ENCODE measurements at regions not wholly inside any gene's neighbourhood (a gene's known extent, or its start where the extent isn't known, plus 50 kb on each side); places are given as distances from the start of the nearest gene placed in this dataset.

- H3K4me1 Mint-ChIP-seq: no peaks in the 10 kb centered on the region
- no peaks in the 10 kb centered on the region for H3K79me2 ChIP-seq (ENCODE audit: insufficient read depth, low read length)
These were observed 586.8 kb upstream of the MAP3K7 start for GRCh38 chr6:91173651-91174050.

GRCh38 chr6:91173186-91173585 is 586.3 kb upstream of the MAP3K7 start:
- no peaks in the 10 kb centered on the region for H4K20me1 ChIP-seq (ENCODE audit: insufficient read depth, low read length)
- no peak overlapping the region for H3K9ac ChIP-seq (ENCODE audit: insufficient read depth, low read length, poor library complexity, severe bottlenecking)
- no peak overlapping the region for H3K4me3 ChIP-seq (replicated peaks in 1 of 3; ENCODE audit: low read depth in 2 of 3, low read length in 3 of 3)
- Mint-ChIP-seq H3K4me1 (no peaks in the 10 kb centered on the region), H3K4me3 (no peak overlapping the region), H3K27me3 (ENCODE audit: low read depth in 3 of 3) (peaks cover 0 to 2% (median 0%) of the 10 kb centered on the region in 3 donors), H3K27ac (no peak overlapping the region), H3K36me3 (no peaks in the 10 kb centered on the region), H3K9me3 (no peaks in the 10 kb centered on the region)
- intact Hi-C loops (cut with micrococcal nuclease): no loop called here
- no peak overlapping the region for H3K27ac ChIP-seq (ENCODE audit: low read depth in 1 of 2, low read length in 2 of 2)
- H3K9me3 ChIP-seq (replicated peaks in 1 of 2; ENCODE audit: control insufficient read depth in 1 of 2, insufficient read depth in 1 of 2, low read length in 2 of 2): no peaks in the 10 kb centered on the region
- H3K4me2 ChIP-seq (replicated peaks; ENCODE audit: extremely low read depth, low read length, poor library complexity, severe bottlenecking): no peak overlapping the region
- H3K27me3 ChIP-seq (ENCODE audit: control insufficient read depth in 2 of 2, insufficient read depth in 2 of 2, low read length in 2 of 2): no peaks in the 10 kb centered on the region
- no peak overlapping the region for H2AFZ ChIP-seq (ENCODE audit: insufficient read depth, low read depth, low read length, poor library complexity, severe bottlenecking)
- WGBS (ENCODE audit: insufficient coverage): 100% methylated on average over 1 of the region's 3 CpGs
- no peak for TF ChIP-seq CTCF (IDR thresholded peaks at IDR 0.05)
- no peak for DNase-seq
- H3K4me1 ChIP-seq (ENCODE audit: control insufficient read depth in 1 of 2, insufficient read depth in 2 of 2, low read length in 2 of 2): no peaks in the 10 kb centered on the region
- no peaks in the 10 kb centered on the region for H3K79me2 ChIP-seq (ENCODE audit: insufficient read depth, low read length)
- no peaks in the 10 kb centered on the region for H3K36me3 ChIP-seq (replicated peaks in 1 of 2; ENCODE audit: control insufficient read depth in 1 of 2, insufficient read depth in 2 of 2, low read length in 2 of 2)

More at GRCh38 chr6:91173651-91174050, 586.8 kb upstream of the MAP3K7 start:
- Histone ChIP-seq H2AFZ (ENCODE audit: insufficient read depth, low read depth, low read length, poor library complexity, severe bottlenecking) (no peak overlapping the region), H4K20me1 (ENCODE audit: insufficient read depth, low read length) (no peaks in the 10 kb centered on the region), H3K9me3 (replicated peaks in 1 of 2; ENCODE audit: control insufficient read depth in 1 of 2, insufficient read depth in 1 of 2, low read length in 2 of 2) (no peaks in the 10 kb centered on the region), H3K36me3 (replicated peaks in 1 of 2; ENCODE audit: control insufficient read depth in 1 of 2, insufficient read depth in 2 of 2, low read length in 2 of 2) (no peaks in the 10 kb centered on the region), H3K9ac (ENCODE audit: insufficient read depth, low read length, poor library complexity, severe bottlenecking) (no peak overlapping the region), H3K27ac (ENCODE audit: low read depth in 1 of 2, low read length in 2 of 2) (no peak overlapping the region), H3K4me3 (replicated peaks in 1 of 3; ENCODE audit: low read depth in 2 of 3, low read length in 3 of 3) (no peak overlapping the region), H3K4me1 (ENCODE audit: control insufficient read depth in 1 of 2, insufficient read depth in 2 of 2, low read length in 2 of 2) (no peaks in the 10 kb centered on the region), H3K4me2 (replicated peaks; ENCODE audit: extremely low read depth, low read length, poor library complexity, severe bottlenecking) (no peak overlapping the region), H3K27me3 (ENCODE audit: control insufficient read depth in 2 of 2, insufficient read depth in 2 of 2, low read length in 2 of 2) (no peaks in the 10 kb centered on the region)
- Mint-ChIP-seq H3K9me3 (no peaks in the 10 kb centered on the region), H3K4me3 (no peak overlapping the region), H3K27ac (no peak overlapping the region), H3K27me3 (ENCODE audit: low read depth in 3 of 3) (peaks cover 0 to 2% (median 0%) of the 10 kb centered on the region in 3 donors), H3K36me3 (no peaks in the 10 kb centered on the region)
- DNase-seq: no peak
- WGBS (ENCODE audit: insufficient coverage): no CpG with 5 or more reads among the region's 3 CpGs
- intact Hi-C loops (cut with micrococcal nuclease): no loop called here
- TF ChIP-seq CTCF (IDR thresholded peaks at IDR 0.05): no peak
